Ovary (tissue), 3 donors: ENCODE measurements at regions not wholly inside any gene's neighbourhood (a gene's known extent, or its start where the extent isn't known, plus 50 kb on each side); places are given as distances from the start of the nearest gene placed in this dataset.

ENCODE experiments used
- EP300 ChIP-seq: sonication (generic); formaldehyde crosslinking; IDR thresholded peaks from one replicate; pipeline ENCODE4 v1.6.1; 2017; ENCODE audit warnings: antibody characterized with exemption
- POLR2A ChIP-seq: fragments of 450-650 bp; IDR thresholded peaks from one replicate; pipeline ENCODE4 v1.6.1; 2017; ENCODE audit warnings: antibody characterized with exemption, mild to moderate bottlenecking, moderate library complexity
- TF ChIP-seq, protein P1 (sequence below), 3 donors: fragments of 450-650 bp in 2 of 3; fragments of 200-600 bp in 1 of 3; IDR thresholded peaks; one replicate each; pipeline versions ENCODE4 v1.5.1 to v1.8.0; 2016 to 2022; ENCODE audit warnings: antibody characterized with exemption in 3 of 3, mild to moderate bottlenecking in 1 of 3
- donor health status: DM: no; HTN: no; CAD: no.

DNA sequence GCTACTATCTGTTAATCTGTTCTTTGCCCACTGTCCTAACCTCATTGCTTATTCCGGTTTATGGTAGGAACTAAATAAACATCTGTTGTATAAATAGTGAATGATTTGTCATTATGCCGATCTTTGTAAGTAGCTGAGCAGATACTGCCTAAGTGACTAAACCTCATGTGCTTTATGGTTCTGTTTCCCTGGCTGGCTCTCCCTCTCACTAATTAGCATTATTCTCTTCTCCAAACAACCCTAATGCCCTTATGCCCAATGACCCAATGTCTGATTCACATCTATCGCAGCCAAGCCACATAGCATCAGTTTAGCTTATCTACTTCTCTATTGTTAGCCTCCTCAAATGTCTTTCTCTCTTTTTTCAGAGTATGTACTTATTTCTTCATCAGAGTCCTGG lies 462.3 kb upstream of the POT1 start:
- TF ChIP-seq, protein P1, sequence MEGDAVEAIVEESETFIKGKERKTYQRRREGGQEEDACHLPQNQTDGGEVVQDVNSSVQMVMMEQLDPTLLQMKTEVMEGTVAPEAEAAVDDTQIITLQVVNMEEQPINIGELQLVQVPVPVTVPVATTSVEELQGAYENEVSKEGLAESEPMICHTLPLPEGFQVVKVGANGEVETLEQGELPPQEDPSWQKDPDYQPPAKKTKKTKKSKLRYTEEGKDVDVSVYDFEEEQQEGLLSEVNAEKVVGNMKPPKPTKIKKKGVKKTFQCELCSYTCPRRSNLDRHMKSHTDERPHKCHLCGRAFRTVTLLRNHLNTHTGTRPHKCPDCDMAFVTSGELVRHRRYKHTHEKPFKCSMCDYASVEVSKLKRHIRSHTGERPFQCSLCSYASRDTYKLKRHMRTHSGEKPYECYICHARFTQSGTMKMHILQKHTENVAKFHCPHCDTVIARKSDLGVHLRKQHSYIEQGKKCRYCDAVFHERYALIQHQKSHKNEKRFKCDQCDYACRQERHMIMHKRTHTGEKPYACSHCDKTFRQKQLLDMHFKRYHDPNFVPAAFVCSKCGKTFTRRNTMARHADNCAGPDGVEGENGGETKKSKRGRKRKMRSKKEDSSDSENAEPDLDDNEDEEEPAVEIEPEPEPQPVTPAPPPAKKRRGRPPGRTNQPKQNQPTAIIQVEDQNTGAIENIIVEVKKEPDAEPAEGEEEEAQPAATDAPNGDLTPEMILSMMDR (IDR thresholded peaks at IDR 0.05), result no peak
- TF ChIP-seq POLR2A (no peak), EP300 (no peak)
